ENCODE measurements at regions not wholly inside any gene's neighbourhood (a gene's known extent, or its start where the extent isn't known, plus 50 kb on each side); places are given as distances from the start of the nearest gene placed in this dataset.

GRCh38 chr10:81019029-81019890 is 481.6 kb downstream of the SH2D4B start:
- peak; percentile 48 for DNase-seq (ENCODE audit: low read depth, low spot score)

DNA sequence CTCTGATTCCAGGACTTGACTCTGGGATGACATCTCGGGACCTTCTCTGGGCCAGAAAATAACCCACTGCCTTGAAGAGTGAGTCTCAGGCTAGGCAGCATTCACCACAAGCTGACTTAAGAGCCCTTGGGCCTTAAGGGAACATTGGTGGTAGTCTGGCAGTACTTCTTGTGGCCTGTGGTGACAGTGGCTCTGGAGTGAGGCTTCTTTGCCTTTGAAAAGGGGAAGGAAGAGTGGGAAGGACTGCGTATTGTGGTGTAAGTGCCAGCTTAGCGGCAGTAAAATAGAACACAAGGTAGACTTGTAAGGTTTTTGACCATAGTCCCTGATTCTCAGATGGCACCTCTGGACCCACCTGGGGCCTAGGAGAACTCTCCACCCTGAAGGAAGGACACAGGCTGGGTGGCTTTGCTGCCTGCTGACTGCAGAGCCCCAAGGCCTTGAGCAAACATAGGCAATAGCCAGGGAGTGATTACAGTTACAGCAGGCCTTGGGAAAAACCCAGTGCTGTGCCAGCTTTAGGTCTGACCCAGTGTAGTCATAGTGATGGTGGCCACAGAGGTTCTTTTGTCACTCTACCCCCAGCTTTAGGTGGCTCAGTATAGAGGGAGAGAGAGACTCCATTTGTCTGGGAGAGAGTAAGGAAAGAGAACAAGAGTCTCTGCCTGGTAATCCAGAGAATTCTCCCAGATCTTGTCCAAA is 483.9 kb downstream of the SH2D4B start:
- DNase-seq (ENCODE audit: low read depth, low spot score) = no peak

GRCh38 chr10:81026591-81026990 is 488.9 kb downstream of the SH2D4B start:
- no peak for DNase-seq (ENCODE audit: low read depth, low spot score)

- DNase-seq (ENCODE audit: low read depth, low spot score) = no peak
These were observed 489.5 kb downstream of the SH2D4B start for GRCh38 chr10:81027223-81027622.

GRCh38 chr10:81027706-81028105 is 490.0 kb downstream of the SH2D4B start:
- DNase-seq (ENCODE audit: low read depth, low spot score) = no peak

GRCh38 chr10:81031774-81032173 is 494.1 kb downstream of the SH2D4B start:
- no peak for DNase-seq (ENCODE audit: low read depth, low spot score)

GRCh38 chr10:81034383-81034782 is 496.7 kb downstream of the SH2D4B start:
- no peak for DNase-seq (ENCODE audit: low read depth, low spot score)

DNA sequence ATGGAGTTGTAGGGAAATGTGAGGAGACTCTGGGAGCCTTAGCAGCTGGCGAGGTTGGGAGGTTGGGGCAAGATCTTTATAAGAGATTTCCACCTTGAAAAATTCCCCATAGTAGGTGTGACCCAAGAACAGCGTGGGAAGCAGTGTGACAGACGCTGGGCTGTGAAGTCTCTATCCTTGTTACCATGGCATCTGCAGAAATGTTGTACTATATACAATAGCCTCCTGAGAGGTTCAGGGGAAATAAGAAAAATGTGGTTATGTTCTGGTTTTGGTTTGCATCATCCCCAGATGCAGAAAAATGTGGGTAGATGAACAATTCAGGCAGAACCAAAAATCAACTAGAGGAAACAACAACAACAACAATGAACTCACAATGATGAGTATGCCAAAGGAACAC is 498.6 kb downstream of the SH2D4B start:
- DNase-seq (ENCODE audit: low read depth, low spot score) = no peak

- DNase-seq (ENCODE audit: low read depth, low spot score) = no peak
These were observed 502.3 kb downstream of the SH2D4B start for GRCh38 chr10:81040031-81040430.

- DNase-seq (ENCODE audit: low read depth, low spot score) = no peak
These were observed 503.2 kb downstream of the SH2D4B start for GRCh38 chr10:81040940-81041339.

- DNase-seq (ENCODE audit: low read depth, low spot score) = no peak
These were observed 504.9 kb downstream of the SH2D4B start for GRCh38 chr10:81042647-81043046.

DNA sequence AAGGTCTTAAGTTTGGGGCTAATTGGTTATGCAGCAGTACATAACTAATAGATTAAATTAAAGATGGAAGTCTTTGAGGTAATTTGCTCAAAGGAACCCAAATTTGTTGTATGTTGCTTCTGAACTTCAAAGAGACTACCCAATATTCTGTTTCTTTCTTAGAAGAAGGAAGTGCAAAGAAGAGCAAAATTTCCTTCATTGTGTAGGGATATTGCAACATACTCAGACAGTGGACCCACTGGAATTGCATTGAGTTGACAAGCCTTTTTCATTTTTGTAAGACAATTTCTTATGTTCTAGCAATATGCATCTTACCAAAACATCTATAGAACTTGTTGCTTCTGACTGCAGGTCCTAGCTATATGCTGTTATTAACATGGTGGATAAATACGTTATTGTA is 527.8 kb downstream of the SH2D4B start:
- DNase-seq (ENCODE audit: low read depth, low spot score) = no peak

DNA sequence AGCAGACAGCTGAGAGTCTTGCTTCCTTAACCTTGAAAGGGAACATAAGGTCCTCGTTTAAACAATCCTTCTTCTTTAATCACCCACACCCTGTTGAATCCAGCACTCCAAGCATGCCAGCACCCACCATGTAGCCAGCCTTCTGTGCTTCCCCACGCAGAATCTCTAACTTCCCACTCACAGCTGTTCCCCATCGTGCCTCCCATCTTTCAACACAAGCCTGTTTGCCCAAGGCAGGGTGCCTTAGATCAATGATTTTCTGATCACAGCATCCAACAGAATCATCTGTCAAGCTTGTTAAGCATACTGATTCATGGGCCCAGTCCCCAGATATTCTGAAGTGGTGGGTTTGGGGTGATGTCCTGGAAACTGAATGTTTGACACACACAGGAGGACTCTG is 530.8 kb downstream of the SH2D4B start:
- no peak for DNase-seq (ENCODE audit: low read depth, low spot score)

GRCh38 chr10:81071087-81071796 is 533.5 kb downstream of the SH2D4B start:
- no peak for DNase-seq (ENCODE audit: low read depth, low spot score)

DNA sequence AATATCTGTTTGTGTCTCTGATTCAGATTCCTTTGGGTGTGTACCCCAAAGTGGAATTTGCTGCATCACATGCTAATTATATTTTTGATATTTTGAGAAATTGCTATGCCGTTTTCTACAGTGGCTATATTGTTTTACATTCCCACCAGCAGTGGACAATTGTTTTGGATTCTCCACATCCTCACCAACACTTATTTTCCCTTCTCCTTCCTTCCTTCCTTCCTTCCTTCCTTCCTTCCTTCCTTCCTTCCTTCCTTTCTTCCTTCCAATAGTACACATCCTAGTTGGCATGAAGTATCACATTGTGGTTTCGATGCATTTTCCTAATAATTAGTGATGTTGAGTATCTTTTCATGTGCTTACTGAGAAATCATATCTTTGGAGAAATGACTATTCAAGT is 535.5 kb downstream of the SH2D4B start:
- DNase-seq (ENCODE audit: low read depth, low spot score) = no peak

- DNase-seq (ENCODE audit: low read depth, low spot score) = peak; percentile 42
These were observed 544.4 kb downstream of the SH2D4B start for GRCh38 chr10:81081887-81082620.

DNA sequence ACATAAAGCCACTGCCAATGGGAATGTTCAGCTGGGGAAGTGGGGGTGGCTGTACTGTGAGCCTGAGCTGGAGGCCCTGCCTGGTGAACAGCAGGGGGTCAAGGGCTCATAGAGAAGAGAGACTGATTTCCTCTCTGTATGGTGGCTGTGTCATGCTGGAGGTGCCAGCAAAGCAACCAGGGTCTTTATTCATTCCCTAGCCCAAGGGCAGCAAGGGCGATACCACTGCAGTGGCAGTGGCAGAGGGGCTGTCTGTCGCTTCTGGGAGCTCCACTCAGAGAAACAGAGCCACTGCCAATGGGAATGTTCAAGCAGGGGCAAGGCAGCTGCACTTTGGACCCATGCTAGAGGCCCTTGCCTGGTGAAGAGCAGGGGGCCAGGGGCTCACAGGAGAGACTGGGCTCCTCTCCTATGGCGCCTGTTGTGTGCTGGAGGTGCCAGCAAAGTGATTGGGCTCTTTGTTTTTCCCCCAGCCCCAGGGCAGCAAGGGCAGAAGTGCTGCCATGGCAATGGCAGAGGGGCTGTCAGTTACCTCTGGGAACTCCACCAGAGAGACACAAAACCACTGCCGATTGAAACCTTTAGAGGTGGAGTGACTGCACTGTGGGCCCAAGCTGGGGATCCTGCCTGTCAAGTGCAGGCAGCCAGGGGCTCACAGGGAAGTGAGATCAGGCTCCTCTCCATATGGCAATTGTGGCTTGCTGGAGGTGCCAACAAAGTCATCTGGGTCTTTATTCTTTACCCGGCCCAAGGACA is 545.1 kb downstream of the SH2D4B start:
- peak; percentile 8 for DNase-seq (ENCODE audit: low read depth, low spot score)

- peak; percentile 9 for DNase-seq (ENCODE audit: low read depth, low spot score)
These were observed 555.4 kb downstream of the SH2D4B start for GRCh38 chr10:81093056-81093455.

DNA sequence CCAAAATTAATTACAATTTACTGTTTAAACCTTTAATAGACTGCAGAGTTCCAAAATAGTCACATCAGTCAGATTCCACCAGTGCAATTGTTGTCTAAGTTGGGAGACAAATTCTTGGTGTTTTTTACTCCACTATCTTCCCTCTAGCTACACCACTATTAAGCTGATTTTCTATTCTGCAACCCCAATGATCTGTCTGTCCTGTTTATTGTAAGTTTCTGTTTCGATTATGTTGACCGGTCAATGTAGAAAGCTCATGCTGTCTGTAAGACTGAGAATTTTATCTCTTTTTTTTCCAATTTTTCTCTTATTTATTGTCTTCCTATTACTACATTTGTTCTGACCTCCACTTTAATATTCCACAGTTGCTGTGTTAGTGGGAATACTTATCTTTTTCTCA is 557.5 kb downstream of the SH2D4B start:
- DNase-seq (ENCODE audit: low read depth, low spot score) = no peak

GRCh38 chr10:81096558-81096957 is 558.9 kb downstream of the SH2D4B start:
- DNase-seq (ENCODE audit: low read depth, low spot score) = no peak

DNA sequence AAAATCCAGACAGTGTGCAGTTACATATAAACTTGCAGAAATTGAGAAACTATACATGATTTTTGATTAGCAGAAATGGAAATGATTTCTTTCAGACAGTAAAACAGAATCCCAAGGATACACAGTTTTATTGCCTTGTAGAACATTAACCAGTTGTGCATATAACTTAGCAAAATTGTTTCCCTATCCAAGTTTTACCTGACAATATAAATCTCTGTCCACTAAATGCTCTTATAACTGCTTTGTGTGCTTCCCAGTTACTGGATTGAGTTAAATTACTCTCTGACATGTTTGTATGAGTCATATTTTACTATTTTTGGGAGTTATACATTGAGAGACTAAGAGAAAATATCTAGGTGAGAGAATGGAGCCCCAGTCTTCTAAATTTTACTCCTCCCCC is 563.4 kb downstream of the SH2D4B start:
- no peak for DNase-seq (ENCODE audit: low read depth, low spot score)
